Fibroblast of the aortic adventitia (primary cell): ENCODE measurements at regions not wholly inside any gene's neighbourhood (a gene's known extent, or its start where the extent isn't known, plus 50 kb on each side); places are given as distances from the start of the nearest gene placed in this dataset.

ENCODE experiments used
- DNase-seq: peaks from one replicate; pipeline ENCODE4 v3.0.0-alpha.2; 2010; ENCODE audit warnings: low read depth
- H3K4me3 ChIP-seq: 2 replicates; pipeline ENCODE4 v1.5.1; 2011; ENCODE audit warnings: low read depth, mild to moderate bottlenecking, control low read depth, low read length, moderate library complexity
- TF ChIP-seq, protein P1 (sequence below): IDR thresholded peaks from 2 replicates; pipeline ENCODE4 v1.5.1; 2011; ENCODE audit warnings: mild to moderate bottlenecking, low read length, control low read depth, inconsistent platforms; ENCODE audit not compliant: insufficient read depth

DNA sequence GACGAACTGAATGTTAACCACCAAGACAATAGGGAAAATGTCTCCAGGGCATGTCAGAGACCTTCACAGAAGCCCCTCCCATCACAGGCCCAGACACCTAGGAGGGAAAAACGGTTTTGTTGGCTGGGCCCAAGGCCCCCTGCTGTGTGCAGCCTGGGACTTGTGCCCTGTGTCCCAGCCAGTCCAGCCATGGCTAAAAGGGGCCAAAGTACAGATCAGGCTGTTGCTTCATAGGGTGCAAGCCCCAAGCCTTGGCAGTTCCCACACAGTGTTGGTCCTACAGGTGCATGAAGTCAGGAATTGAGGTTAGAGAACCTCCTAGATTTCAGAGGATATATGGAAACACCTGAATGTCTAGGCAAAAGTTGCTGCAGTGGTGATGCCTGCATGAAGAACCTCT lies 428.7 kb downstream of the SUCLA2 start:
- no peak for DNase-seq
- no peak overlapping the region for H3K4me3 ChIP-seq
- TF ChIP-seq, protein P1, sequence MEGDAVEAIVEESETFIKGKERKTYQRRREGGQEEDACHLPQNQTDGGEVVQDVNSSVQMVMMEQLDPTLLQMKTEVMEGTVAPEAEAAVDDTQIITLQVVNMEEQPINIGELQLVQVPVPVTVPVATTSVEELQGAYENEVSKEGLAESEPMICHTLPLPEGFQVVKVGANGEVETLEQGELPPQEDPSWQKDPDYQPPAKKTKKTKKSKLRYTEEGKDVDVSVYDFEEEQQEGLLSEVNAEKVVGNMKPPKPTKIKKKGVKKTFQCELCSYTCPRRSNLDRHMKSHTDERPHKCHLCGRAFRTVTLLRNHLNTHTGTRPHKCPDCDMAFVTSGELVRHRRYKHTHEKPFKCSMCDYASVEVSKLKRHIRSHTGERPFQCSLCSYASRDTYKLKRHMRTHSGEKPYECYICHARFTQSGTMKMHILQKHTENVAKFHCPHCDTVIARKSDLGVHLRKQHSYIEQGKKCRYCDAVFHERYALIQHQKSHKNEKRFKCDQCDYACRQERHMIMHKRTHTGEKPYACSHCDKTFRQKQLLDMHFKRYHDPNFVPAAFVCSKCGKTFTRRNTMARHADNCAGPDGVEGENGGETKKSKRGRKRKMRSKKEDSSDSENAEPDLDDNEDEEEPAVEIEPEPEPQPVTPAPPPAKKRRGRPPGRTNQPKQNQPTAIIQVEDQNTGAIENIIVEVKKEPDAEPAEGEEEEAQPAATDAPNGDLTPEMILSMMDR: no peak

DNA sequence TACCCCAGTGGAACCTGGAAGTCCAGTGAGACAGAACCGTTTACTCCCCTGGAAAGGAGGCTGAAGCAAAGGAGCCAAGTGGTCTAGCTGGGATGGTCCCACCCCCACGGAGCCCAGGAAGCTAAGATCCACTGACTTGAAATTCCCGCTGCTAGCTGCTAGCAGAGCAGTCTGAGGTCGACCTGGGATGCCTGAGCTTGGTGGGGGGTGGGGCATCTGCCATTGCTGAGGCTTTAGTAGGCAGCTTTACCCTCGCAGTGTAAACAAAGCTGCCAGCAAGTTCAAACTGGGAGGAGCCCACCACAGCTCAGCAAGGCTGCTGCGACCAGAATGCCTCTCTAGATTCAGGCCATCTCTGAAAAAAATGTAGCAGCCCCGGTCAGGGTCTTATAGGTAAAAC lies 437.0 kb downstream of the SUCLA2 start:
- DNase-seq: no peak
- TF ChIP-seq, protein P1: no peak
- H3K4me3 ChIP-seq: no peak overlapping the region

DNA sequence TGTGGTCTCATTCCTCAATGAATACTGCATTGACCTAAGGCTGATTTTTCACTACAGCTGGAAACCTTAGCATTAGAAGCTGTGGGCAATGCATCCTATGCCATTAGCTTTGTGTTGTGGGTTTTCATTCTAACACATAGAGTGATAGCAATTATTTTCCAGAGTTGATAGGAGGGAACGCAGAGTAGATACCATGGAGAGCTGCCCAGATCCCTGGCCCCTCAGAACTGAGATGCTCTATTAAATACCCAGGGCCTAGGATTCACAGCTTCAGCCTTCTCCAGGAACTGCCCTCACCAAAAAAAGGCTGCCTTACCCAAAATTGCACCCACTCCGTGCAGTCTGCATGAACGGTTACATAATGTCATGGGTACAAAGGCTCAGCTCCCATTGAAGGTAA lies 444.4 kb downstream of the SUCLA2 start:
- TF ChIP-seq, protein P1: no peak
- DNase-seq: no peak

DNA sequence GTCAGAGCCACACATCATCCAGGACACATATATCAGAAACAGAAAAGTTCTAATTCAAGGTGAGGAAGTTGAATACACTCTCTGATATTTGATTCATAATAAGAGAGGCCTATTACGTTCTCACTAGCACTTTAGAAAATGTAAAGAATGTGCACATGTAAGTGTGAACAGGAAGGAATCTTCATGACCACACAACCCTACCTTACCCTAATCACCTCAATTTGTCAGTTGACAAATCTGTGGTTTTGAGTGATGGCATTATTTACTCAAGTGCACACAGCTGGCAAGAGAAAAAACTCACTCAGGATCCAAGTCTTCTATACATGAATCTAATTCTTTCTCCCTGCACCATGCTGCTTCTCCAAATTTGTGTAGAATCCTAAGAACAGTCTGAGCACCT lies 445.8 kb downstream of the SUCLA2 start:
- TF ChIP-seq, protein P1: no peak
- no peak overlapping the region for H3K4me3 ChIP-seq
- no peak for DNase-seq

More for the DNA sequence above, 444.4 kb downstream of the SUCLA2 start:
- no peak overlapping the region for H3K4me3 ChIP-seq

DNA sequence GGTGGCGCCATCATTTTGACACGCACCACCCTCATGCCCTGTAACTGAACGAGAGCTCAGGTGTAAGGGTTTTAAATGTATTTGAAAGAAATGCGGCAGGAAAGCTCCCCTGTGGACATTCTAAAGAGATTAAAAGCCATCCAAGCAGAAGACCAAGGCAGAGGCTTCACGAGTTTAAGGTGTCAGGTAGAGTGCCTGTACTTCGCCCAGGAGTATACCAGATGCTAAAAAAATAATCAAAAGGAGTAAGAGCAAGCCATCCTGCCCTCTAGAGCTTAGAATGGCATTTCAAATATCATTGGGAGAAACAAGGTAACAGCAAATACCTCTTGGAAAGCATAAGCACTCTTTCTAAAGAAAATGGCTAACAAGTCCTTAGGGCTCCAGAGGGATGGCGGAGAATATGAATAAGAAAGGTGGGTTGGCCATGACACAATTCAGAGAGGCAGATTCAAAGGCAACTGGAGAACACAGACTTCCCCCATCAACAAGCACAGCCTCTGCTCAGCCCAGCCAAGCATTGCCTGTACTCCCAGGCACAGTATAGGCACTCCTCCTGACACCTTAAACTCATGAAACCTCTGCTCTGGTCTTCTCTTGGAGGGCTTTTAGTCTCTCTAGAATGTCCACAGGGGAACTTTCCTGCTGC lies 447.6 kb downstream of the SUCLA2 start:
- no peak for DNase-seq
- TF ChIP-seq, protein P1: no peak
- H3K4me3 ChIP-seq: no peak overlapping the region

DNA sequence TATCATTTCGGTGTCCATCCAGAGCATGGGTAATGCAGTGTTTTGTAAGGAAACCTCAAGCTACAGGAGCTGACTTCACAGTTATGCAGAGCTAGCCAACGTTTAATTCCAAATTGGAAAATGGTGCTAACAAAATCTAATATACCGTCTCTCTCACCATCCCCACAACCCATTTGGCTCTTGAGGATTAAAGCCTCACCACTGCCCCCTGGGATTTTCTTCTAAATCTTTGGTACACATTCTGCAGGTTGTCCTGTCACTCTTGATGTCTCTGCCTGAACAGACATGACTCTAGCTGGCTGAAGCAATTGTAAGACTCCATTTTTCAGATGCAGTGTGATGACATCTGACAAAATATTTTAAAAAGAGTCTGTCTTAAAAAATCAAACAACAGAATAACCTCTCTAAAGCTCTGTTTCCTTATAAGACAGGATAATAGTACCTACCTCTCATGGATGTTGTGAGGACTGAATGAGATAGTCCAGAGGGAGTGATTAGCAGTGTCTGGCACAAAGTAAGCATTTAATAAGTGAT lies 451.8 kb downstream of the SUCLA2 start:
- peak; percentile 16 for DNase-seq
- H3K4me3 ChIP-seq: no peak overlapping the region
- TF ChIP-seq, protein P1: no peak
